ENCODE measurements at regions not wholly inside any gene's neighbourhood (a gene's known extent, or its start where the extent isn't known, plus 50 kb on each side); places are given as distances from the start of the nearest gene placed in this dataset.

DNA sequence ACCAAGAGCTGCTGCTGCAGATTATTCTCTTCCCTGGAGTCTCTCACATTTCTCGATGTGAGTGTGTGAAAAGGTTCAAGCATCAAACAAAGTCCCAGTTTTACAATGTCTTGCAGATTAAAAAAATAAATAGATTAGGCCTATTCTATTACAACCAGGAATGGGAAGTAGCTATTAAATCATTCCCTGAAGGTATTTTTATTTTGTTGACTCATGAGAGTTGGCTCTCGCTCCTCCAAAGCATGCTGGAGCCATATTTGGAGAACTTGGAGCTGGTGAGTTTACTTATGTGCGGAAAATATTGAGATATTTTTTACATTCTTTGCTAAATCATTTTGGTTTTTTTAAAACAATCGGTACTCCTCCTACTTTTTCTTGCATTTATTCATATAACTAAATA lies 572.3 kb downstream of the ETNK1 start:
- TF ChIP-seq, protein P1, sequence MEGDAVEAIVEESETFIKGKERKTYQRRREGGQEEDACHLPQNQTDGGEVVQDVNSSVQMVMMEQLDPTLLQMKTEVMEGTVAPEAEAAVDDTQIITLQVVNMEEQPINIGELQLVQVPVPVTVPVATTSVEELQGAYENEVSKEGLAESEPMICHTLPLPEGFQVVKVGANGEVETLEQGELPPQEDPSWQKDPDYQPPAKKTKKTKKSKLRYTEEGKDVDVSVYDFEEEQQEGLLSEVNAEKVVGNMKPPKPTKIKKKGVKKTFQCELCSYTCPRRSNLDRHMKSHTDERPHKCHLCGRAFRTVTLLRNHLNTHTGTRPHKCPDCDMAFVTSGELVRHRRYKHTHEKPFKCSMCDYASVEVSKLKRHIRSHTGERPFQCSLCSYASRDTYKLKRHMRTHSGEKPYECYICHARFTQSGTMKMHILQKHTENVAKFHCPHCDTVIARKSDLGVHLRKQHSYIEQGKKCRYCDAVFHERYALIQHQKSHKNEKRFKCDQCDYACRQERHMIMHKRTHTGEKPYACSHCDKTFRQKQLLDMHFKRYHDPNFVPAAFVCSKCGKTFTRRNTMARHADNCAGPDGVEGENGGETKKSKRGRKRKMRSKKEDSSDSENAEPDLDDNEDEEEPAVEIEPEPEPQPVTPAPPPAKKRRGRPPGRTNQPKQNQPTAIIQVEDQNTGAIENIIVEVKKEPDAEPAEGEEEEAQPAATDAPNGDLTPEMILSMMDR (IDR thresholded peaks at IDR 0.05) = no peak
- TF ChIP-seq POLR2A (IDR thresholded peaks at IDR 0.05) = no peak
